Activated T-cell treated with anti-CD3 and anti-CD28 coated beads, Interleukin-2, amount 50 U/mL, for 72 hours (primary cell): ENCODE measurements at regions not wholly inside any gene's neighbourhood (a gene's known extent, or its start where the extent isn't known, plus 50 kb on each side); places are given as distances from the start of the nearest gene placed in this dataset.

Experiments used
- ATAC-seq, 2 donors: fragments of 150-1000 bp; cut with Tn5 transposase; replicated peaks in 1 of 2; 2 replicates each; pipeline ENCODE4 v1.10.0; 2021; ENCODE audit warnings: moderate library complexity in 2 of 2, mild to moderate bottlenecking in 1 of 2
- DNase-seq, 2 donors: peaks; one replicate each; pipeline ENCODE4 v3.0.0; 2021 to 2022; ENCODE audit warnings: mixed read lengths in 1 of 2
- H3K27ac Mint-ChIP-seq: one replicate; pipeline ENCODE4 v1.8.0; 2022; ENCODE audit warnings: mild to moderate bottlenecking, moderate library complexity, mixed read lengths
- H3K27me3 Mint-ChIP-seq: one replicate; pipeline ENCODE4 v1.8.0; 2022; ENCODE audit warnings: low read depth, mixed read lengths
- H3K36me3 Mint-ChIP-seq, 2 donors: one replicate each; pipeline ENCODE4 v1.8.0; 2022; ENCODE audit warnings: mixed read lengths in 2 of 2, mild to moderate bottlenecking in 1 of 2; ENCODE audit not compliant: insufficient read depth in 2 of 2
- H3K4me1 Mint-ChIP-seq: one replicate; pipeline ENCODE4 v1.8.0; 2022; ENCODE audit warnings: low read depth, mixed read lengths
- H3K4me3 Mint-ChIP-seq, 2 donors: one replicate each; pipeline ENCODE4 v1.8.0; 2022; ENCODE audit warnings: mild to moderate bottlenecking in 2 of 2, mixed read lengths in 2 of 2, moderate library complexity in 2 of 2
- H3K9me3 Mint-ChIP-seq, 2 donors: one replicate each; pipeline ENCODE4 v1.8.0; 2022; ENCODE audit warnings: mixed read lengths in 2 of 2

DNA sequence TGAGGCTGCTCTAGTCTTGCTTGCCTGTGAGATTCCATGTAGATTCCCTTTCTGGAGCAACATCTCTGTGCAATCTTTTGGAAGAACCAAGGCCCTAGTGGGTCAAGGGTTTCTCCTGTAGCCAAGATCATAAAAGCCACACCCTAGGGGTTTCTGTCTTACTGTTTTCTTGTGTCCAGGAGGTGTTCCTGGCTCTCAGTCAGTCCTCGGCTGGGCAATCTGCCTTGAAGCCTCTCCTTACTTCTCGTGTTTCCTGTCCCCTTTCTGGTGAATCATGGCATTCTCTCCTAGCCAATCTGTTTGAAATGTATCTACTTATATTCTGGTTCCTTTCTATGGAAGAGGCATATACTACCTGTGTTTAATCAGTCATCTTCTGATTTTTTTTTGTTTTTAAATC, 484.8 kb upstream of the UBE2E3 start:
- Mint-ChIP-seq H3K4me3 (no peak overlapping the region), H3K27me3 (no peaks in the 10 kb centered on the region), H3K4me1 (no peaks in the 10 kb centered on the region), H3K9me3 (peaks cover 8% of the 10 kb centered on the region in 2 donors), H3K27ac (no peak overlapping the region), H3K36me3 (no peaks in the 10 kb centered on the region)
- DNase-seq: no peak
- ATAC-seq: no peak

DNA sequence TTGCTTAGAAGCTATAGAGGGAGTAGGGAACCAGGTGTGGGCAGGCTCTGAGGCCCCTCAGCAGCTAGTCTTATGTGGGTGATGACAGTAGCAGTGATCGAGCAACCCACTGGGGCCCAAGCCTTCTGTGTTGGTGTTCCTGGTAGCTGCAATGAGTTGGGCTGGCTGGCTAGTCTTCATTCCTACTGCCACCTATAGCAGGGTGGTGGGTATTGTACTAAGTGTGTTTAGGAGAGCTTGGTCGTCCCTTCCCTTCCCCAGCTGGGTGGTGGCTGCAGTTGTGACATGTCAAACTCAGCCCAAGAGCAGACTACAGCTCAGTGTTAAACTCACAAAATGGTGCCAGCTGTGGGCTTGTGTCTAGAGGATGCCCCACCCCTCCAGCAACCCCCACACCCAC, 486.1 kb upstream of the UBE2E3 start:
- ATAC-seq (no peak), DNase-seq (no peak)
- no peaks in the 10 kb centered on the region for H3K36me3 Mint-ChIP-seq
- H3K27me3 Mint-ChIP-seq: no peaks in the 10 kb centered on the region
- no peak overlapping the region for H3K4me3 Mint-ChIP-seq
- H3K9me3 Mint-ChIP-seq: peaks cover 8 to 10% of the 10 kb centered on the region in 2 donors
- no peak overlapping the region for H3K27ac Mint-ChIP-seq
- H3K4me1 Mint-ChIP-seq: no peaks in the 10 kb centered on the region

DNA sequence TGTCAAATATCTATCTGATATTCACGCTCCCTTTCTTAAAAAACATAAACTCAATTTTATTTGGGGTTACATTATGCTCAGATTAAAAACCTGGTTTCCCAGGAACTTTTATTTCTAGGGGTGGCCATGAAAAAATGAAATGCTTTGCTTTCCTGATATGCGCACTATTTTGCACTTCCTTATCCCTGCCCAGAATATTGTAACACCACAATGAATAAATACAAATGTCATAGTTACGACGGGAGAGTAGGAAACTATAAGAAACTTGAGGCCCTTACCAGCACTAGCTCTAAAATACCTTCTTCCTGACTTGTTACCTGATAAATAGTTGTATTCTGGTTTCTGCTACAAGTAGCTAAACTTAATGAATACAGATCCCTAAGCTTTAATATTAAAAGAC, 475.6 kb upstream of the CWC22 start:
- Mint-ChIP-seq H3K4me1 (no peaks in the 10 kb centered on the region), H3K4me3 (no peak overlapping the region), H3K27ac (no peak overlapping the region), H3K36me3 (no peaks in the 10 kb centered on the region), H3K9me3 (no peaks in the 10 kb centered on the region), H3K27me3 (no peaks in the 10 kb centered on the region)
- ATAC-seq (no peak), DNase-seq (no peak)

DNA sequence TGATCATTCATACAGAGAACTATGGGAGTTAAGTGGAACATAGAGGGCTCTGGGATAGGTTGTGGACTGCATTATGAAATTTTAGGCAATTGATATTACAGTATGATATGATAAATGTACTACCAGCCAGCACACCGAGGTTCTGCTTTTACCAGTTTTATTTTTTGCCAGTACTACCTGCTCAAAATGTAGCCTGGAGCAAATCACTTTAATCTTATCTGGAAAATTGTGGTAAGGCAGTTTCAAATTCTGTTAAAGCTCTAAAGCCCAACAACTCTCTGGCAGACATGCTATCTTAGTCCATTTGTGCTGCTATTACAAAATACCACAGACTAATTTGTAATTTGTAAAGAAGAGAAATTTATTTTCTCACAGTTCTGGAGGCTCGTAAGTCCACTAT, 474.9 kb upstream of the CWC22 start:
- Mint-ChIP-seq H3K36me3 (no peaks in the 10 kb centered on the region), H3K27me3 (no peaks in the 10 kb centered on the region), H3K27ac (no peak overlapping the region), H3K4me3 (no peak overlapping the region), H3K4me1 (no peaks in the 10 kb centered on the region), H3K9me3 (peaks cover 0 to 1% of the 10 kb centered on the region in 2 donors)
- no peak for ATAC-seq
- DNase-seq: no peak

DNA sequence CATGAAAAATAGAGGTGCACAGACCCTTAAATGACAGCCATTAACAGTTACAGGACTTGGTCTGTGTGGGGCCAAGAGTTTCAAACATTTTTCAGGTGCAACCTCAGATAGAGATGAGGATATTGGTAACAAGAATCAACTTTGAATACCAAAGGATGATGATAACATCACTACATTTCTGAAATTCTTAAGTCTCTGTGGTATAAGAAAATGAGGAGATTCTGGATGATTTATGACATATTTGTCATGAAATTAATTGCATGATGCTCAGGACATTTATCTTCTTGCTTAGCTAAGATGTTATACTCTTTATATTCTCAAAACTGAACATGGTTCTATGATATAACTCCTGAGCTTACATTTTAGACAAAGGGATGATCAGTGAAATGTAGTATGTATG, 471.8 kb upstream of the CWC22 start:
- ATAC-seq (no peak), DNase-seq (no peak)
- Mint-ChIP-seq H3K27me3 (no peaks in the 10 kb centered on the region), H3K9me3 (peaks cover 0 to 1% of the 10 kb centered on the region in 2 donors), H3K4me1 (no peaks in the 10 kb centered on the region), H3K27ac (no peak overlapping the region), H3K4me3 (no peak overlapping the region), H3K36me3 (no peaks in the 10 kb centered on the region)

DNA sequence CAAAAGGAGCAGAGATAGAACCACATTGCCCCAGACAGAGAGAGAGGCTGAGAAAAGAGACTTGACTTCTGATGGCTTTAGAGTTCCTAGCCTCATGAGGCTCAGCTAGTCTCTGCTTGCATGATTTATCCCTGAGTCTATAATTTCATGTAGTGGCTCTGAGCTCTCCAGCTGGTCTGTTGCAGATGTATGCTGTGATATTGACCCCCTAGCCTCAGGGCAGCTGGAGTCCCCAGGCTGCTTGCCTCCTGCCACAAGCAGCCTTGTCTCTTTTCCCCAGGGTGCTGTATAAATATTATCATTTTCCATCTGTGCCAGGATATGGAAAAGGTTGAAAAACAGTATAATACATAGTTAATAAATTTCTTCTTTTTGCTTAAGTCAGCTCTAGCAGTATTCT, 467.6 kb upstream of the CWC22 start:
- Mint-ChIP-seq H3K4me3 (no peak overlapping the region), H3K9me3 (peaks cover 0 to 1% of the 10 kb centered on the region in 2 donors), H3K27ac (no peak overlapping the region), H3K27me3 (no peaks in the 10 kb centered on the region), H3K36me3 (no peaks in the 10 kb centered on the region), H3K4me1 (no peaks in the 10 kb centered on the region)
- DNase-seq: no peak
- ATAC-seq: no peak

DNA sequence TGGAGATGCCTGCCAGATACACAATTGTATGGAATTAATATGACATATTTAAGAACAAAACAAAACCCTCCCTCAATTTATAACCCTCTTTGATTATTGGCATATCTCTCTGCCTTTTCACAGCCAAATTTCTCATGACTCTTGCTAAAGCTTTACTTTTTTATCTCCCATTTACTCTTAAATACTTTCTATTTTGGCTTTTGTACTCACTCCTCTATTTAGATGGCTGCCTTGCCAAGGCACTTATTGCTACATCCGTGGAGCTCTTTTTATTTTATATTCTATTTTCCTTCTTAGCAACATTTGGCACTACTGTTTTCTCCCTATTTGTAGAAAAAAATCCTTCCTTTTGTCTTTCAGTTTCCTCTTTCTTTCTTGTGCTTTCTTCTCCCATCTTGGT, 466.4 kb upstream of the CWC22 start:
- Mint-ChIP-seq H3K9me3 (peaks cover 0 to 3% of the 10 kb centered on the region in 2 donors), H3K4me3 (no peak overlapping the region), H3K27me3 (no peaks in the 10 kb centered on the region), H3K36me3 (no peaks in the 10 kb centered on the region), H3K27ac (no peak overlapping the region), H3K4me1 (no peaks in the 10 kb centered on the region)
- ATAC-seq (no peak), DNase-seq (no peak)

DNA sequence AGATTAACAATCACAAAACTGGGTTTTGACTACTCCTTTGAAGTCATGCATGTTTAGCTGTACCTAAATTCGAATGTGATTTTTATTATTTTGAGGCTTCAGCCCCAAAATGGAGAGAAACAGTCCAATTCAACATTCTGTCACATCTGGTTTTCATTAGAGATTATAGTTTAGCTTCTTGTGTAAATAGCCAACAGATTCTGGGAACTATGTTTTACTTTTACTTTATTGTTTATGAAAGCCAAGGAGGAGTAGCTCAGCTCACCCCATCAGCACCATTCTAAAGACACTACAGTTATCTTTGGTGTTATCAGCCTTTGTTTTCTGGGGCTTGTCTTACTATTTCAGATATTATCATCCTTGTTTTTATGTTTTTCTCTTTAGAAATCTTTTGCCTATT, 465.0 kb upstream of the CWC22 start:
- no peak for DNase-seq
- no peak for ATAC-seq
- H3K27me3 Mint-ChIP-seq: no peaks in the 10 kb centered on the region
- no peaks in the 10 kb centered on the region for H3K36me3 Mint-ChIP-seq
- no peak overlapping the region for H3K27ac Mint-ChIP-seq
- H3K9me3 Mint-ChIP-seq: peaks cover 0 to 1% of the 10 kb centered on the region in 2 donors
- no peak overlapping the region for H3K4me3 Mint-ChIP-seq
- no peaks in the 10 kb centered on the region for H3K4me1 Mint-ChIP-seq

DNA sequence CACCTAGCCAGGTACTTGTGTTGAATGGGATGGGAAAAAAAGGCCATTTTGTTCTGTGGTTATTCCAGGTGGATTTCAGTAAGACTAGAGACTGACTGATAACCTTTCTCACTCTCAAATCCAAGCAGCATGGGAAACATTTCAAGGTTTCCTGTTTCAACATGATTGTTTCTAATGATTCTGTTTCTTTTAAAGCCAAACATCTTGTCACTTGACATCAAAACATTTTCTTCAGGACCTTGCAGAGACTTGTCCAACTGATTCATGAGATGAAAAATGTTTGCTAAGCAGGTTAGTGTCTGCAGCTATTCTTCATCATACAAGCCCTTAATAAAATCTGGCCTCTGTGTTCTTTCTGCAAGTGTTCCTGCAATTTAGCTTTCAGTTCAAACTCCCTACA, 456.5 kb upstream of the CWC22 start:
- H3K4me1 Mint-ChIP-seq: no peaks in the 10 kb centered on the region
- H3K27me3 Mint-ChIP-seq: no peaks in the 10 kb centered on the region
- H3K4me3 Mint-ChIP-seq: no peak overlapping the region
- no peak for DNase-seq
- H3K36me3 Mint-ChIP-seq: no peaks in the 10 kb centered on the region
- no peak for ATAC-seq
- H3K27ac Mint-ChIP-seq: no peak overlapping the region
- peaks cover 0 to under 1% of the 10 kb centered on the region in 2 donors for H3K9me3 Mint-ChIP-seq

DNA sequence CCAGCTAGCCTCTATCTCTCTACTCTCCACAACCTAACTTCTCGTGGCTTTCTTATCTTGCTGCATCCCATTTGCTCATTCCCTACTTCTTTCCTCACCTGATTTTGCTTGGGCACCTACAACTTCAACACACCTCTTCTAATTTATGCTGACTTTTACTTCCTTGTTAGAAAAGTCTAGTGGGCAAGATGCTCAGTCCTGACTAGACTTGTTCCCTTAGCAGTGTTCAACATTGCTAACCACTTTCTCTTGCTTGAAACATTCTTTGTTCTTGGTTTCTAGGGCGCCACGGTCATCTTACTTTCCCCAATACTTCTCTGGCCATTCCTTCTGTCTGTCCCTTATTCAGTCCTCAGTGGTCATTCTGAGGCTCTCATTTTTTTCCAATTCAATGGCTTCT, 454.7 kb upstream of the CWC22 start:
- no peaks in the 10 kb centered on the region for H3K4me1 Mint-ChIP-seq

DNA sequence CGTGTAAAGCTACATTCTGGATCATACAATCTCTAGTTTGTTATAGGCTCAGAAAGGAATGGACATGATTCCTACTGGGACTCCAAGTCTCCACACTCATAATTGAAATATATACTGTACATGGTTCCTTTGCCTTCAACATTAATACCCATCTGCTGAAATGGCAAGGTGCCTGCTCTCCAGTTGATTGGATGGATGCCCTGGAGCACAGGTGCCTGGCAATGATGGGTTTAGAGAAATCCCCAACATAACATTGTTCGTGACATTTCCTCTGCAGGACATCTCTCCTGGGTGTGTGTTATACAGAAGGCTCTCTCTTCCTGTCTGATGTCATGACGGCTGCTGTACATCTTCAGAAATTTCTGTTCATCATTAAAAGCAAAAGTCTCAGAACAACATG, 449.7 kb upstream of the CWC22 start:
- H3K27me3 Mint-ChIP-seq: no peaks in the 10 kb centered on the region
- no peak overlapping the region for H3K4me3 Mint-ChIP-seq
- no peaks in the 10 kb centered on the region for H3K4me1 Mint-ChIP-seq
- ATAC-seq (no peak), DNase-seq (no peak)
- H3K9me3 Mint-ChIP-seq: no peaks in the 10 kb centered on the region
- no peak overlapping the region for H3K27ac Mint-ChIP-seq
- H3K36me3 Mint-ChIP-seq: no peaks in the 10 kb centered on the region

More for the DNA sequence above, 454.7 kb upstream of the CWC22 start:
- Mint-ChIP-seq H3K4me3 (no peak overlapping the region), H3K9me3 (no peaks in the 10 kb centered on the region), H3K27ac (no peak overlapping the region), H3K27me3 (no peaks in the 10 kb centered on the region), H3K36me3 (no peaks in the 10 kb centered on the region)
- DNase-seq: no peak
- ATAC-seq: no peak

DNA sequence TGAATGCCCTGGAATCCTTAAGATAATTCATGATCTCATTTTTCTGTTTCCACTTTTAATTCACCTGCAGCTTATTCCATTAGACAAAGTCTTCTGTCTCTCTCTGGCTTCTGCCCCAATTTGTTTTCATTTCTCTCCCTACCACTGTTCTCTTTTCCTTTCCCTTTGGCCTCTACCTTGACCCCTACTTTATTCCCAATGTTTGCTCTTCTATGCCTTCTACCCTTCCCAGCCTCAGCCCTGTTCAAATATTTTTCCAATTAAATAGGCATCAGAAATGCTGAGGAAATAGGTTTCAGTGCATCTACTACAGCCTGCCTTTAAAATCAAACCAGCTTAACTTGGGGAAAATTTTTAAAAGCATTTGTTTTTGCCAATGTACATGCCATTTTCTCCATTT, 443.7 kb upstream of the CWC22 start:
- no peaks in the 10 kb centered on the region for H3K27me3 Mint-ChIP-seq
- no peak for ATAC-seq
- no peaks in the 10 kb centered on the region for H3K36me3 Mint-ChIP-seq
- no peaks in the 10 kb centered on the region for H3K9me3 Mint-ChIP-seq
- no peak for DNase-seq
- H3K4me3 Mint-ChIP-seq: no peak overlapping the region
- no peak overlapping the region for H3K27ac Mint-ChIP-seq
- H3K4me1 Mint-ChIP-seq: no peaks in the 10 kb centered on the region

DNA sequence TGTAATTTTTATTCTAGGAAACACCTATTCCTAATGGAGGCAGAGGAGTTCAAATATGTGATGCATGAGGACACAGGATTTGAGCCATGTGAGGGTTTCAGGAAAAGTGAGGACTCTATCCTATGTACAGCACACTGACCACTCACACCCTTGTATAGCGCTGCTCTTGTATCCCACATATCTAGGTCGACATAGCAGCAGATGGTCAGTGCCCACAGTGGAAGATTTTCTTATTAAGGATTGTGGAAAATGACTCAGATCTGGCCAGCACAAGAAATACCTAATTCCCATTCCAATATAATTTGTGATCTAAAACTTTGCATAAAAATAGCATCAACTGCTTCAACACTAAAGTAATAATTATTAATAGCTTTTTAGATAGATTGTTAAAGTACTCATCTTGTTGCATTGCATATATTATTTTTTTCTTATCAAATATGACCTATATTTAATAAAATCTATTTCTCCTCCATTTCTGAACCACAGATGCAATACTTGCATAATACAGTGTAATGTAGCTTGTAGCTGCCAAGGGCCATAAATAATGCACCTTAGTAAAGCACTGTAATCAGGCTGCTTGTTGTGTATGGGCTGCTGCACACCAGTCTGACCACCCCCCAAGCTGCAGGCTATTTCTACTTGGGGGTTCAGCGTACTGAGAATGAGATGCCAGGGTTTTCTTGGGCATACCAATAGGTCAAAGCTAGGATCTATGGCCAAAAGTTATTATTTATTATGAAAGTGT, 442.2 kb upstream of the CWC22 start:
- no peak overlapping the region for H3K4me3 Mint-ChIP-seq
- H3K4me1 Mint-ChIP-seq: no peaks in the 10 kb centered on the region
- no peaks in the 10 kb centered on the region for H3K36me3 Mint-ChIP-seq
- H3K27ac Mint-ChIP-seq: no peak overlapping the region
- no peaks in the 10 kb centered on the region for H3K9me3 Mint-ChIP-seq
- H3K27me3 Mint-ChIP-seq: no peaks in the 10 kb centered on the region
- ATAC-seq (no peak), DNase-seq (no peak)

DNA sequence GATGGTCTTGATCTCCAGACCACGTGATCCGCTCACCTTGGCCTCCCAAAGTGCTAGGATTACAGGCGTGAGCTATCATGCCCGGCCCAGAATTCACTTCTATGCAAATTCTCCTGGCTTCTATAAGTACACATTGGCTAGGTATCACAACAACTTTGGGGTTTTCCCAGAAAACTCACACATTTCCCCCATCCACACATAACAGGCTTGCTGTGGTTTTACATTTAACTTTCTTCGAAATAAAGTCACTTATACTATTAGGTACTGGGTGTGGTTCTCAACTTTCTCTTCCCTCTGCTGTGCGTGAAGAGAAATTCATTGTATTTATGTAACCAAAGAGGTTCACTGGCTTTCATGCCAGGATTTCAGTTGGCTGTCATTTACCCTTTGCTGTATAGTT, 439.4 kb upstream of the CWC22 start:
- no peaks in the 10 kb centered on the region for H3K27me3 Mint-ChIP-seq
- no peak overlapping the region for H3K4me3 Mint-ChIP-seq
- DNase-seq (no peak), ATAC-seq (no peak)
- H3K4me1 Mint-ChIP-seq: no peaks in the 10 kb centered on the region
- no peaks in the 10 kb centered on the region for H3K36me3 Mint-ChIP-seq
- H3K27ac Mint-ChIP-seq: no peak overlapping the region
- peaks cover 2 to 5% of the 10 kb centered on the region in 2 donors for H3K9me3 Mint-ChIP-seq
